HEK293 (cell line): ENCODE measurements at regions not wholly inside any gene's neighbourhood (a gene's known extent, or its start where the extent isn't known, plus 50 kb on each side); places are given as distances from the start of the nearest gene placed in this dataset.
"Not testable (repeated sequence)": the region's sequence is repeated elsewhere in the genome, so short reads cannot be mapped to it uniquely, and the experiment has no call there.

Experiments used
- CTCF ChIA-PET: fragments of 350-600 bp; formaldehyde crosslinking; extraction: SDS; loops from one replicate; lab custom pipeline; 2021; ENCODE audit warnings: antibody characterized with exemption; lab: Yijun Ruan, JAX
- POLR2A ChIA-PET: fragments of 300-600 bp; formaldehyde crosslinking; extraction: SDS; loops from one replicate; lab custom pipeline; 2020; ENCODE audit warnings: antibody characterized with exemption, inconsistent platforms; lab: Yijun Ruan, JAX
- H3K27ac ChIP-seq: fragments of 200-500 bp; sonication (Bioruptor generic); 2 replicates; pipeline ENCODE4 v1.5.1; 2014; ENCODE audit warnings: low read depth, low read length, control low read depth, inconsistent platforms; ENCODE audit errors: extremely low read depth
- H3K36me3 ChIP-seq, 2 experiments: fragments of 200-500 bp in 1 of 2; sonication (Bioruptor generic) in 1 of 2; 1 replicate in 1 of 2; 2 replicates in 1 of 2; pipeline ENCODE4 v1.5.1; 2014 to 2017; ENCODE audit warnings: inconsistent platforms in 2 of 2, low read length in 2 of 2; ENCODE audit not compliant: control insufficient read depth in 2 of 2, insufficient read depth in 1 of 2
- H3K4me1 ChIP-seq: fragments of 200-500 bp; sonication (Bioruptor generic); 2 replicates; pipeline ENCODE4 v1.5.1; 2014; ENCODE audit warnings: mild to moderate bottlenecking, low read length, inconsistent platforms; ENCODE audit not compliant: control insufficient read depth, insufficient read depth
- H3K4me3 ChIP-seq: 2 replicates; pipeline ENCODE4 v1.5.1; 2011; ENCODE audit warnings: low read depth, mild to moderate bottlenecking, control low read depth, low read length, moderate library complexity
- H3K9me3 ChIP-seq: fragments of 200-500 bp; sonication (Bioruptor generic); 2 replicates; pipeline ENCODE4 v1.5.1; 2014; ENCODE audit warnings: low read depth, low read length, inconsistent platforms; ENCODE audit not compliant: control insufficient read depth, insufficient read depth
- EGR2 ChIP-seq: fragments of 450-650 bp; formaldehyde crosslinking; IDR thresholded peaks from 2 replicates; pipeline ENCODE4 v1.5.1; 2016; ENCODE audit warnings: low read depth, missing biosample characterization, missing genetic modification characterization
- ELK4 ChIP-seq: IDR thresholded peaks from 2 replicates; pipeline ENCODE4 v1.6.1; 2011; ENCODE audit warnings: mild to moderate bottlenecking, low read depth, low read length, borderline replicate concordance
- KLF9 ChIP-seq: fragments of 450-650 bp; formaldehyde crosslinking; IDR thresholded peaks from 2 replicates; pipeline ENCODE4 v1.5.1; 2016; ENCODE audit warnings: missing biosample characterization, missing genetic modification characterization, low read depth
- OVOL3 ChIP-seq: fragments of 450-650 bp; formaldehyde crosslinking; IDR thresholded peaks from 2 replicates; pipeline ENCODE4 v1.5.1; 2016; ENCODE audit warnings: missing biosample characterization, missing genetic modification characterization
- RBAK ChIP-seq: fragments of 450-650 bp; formaldehyde crosslinking; IDR thresholded peaks from 2 replicates; pipeline ENCODE4 v1.5.1; 2016; ENCODE audit warnings: missing biosample characterization, missing genetic modification characterization
- SALL2 ChIP-seq: fragments of 450-650 bp; formaldehyde crosslinking; IDR thresholded peaks from 2 replicates; pipeline ENCODE4 v1.5.0; 2017; ENCODE audit warnings: missing biosample characterization, mild to moderate bottlenecking, missing genetic modification characterization, borderline replicate concordance
- TRIM28 ChIP-seq: IDR thresholded peaks from 2 replicates; pipeline ENCODE4 v1.6.1; 2011; ENCODE audit warnings: low read length, control low read depth, borderline replicate concordance
- YY1 ChIP-seq: fragments of 450-650 bp; formaldehyde crosslinking; IDR thresholded peaks from 2 replicates; pipeline ENCODE4 v1.5.1; 2018; ENCODE audit warnings: missing biosample characterization, missing genetic modification characterization
- YY2 ChIP-seq: fragments of 450-650 bp; formaldehyde crosslinking; IDR thresholded peaks from 2 replicates; pipeline ENCODE4 v1.5.1; 2016; ENCODE audit warnings: missing biosample characterization, missing genetic modification characterization
- ZBTB1 ChIP-seq: fragments of 450-650 bp; formaldehyde crosslinking; IDR thresholded peaks from 2 replicates; pipeline ENCODE4 v1.5.1; 2016; ENCODE audit warnings: missing biosample characterization, missing genetic modification characterization
- ZBTB48 ChIP-seq: fragments of 450-650 bp; formaldehyde crosslinking; IDR thresholded peaks from 2 replicates; pipeline ENCODE4 v1.5.1; 2016; ENCODE audit warnings: missing biosample characterization, missing genetic modification characterization
- ZFP69B ChIP-seq: fragments of 450-650 bp; formaldehyde crosslinking; IDR thresholded peaks from 2 replicates; pipeline ENCODE4 v1.5.1; 2016; ENCODE audit warnings: missing biosample characterization, missing genetic modification characterization
- ZNF121 ChIP-seq: fragments of 450-650 bp; formaldehyde crosslinking; IDR thresholded peaks from 2 replicates; pipeline ENCODE4 v1.5.1; 2016; ENCODE audit warnings: missing biosample characterization, missing genetic modification characterization
- ZNF157 ChIP-seq: fragments of 450-650 bp; formaldehyde crosslinking; IDR thresholded peaks from 2 replicates; pipeline ENCODE4 v1.5.1; 2016; ENCODE audit warnings: missing biosample characterization, missing genetic modification characterization
- ZNF184 ChIP-seq: fragments of 450-650 bp; IDR thresholded peaks from 2 replicates; pipeline ENCODE4 v1.5.1; 2018; ENCODE audit warnings: missing biosample characterization, mild to moderate bottlenecking, missing genetic modification characterization
- ZNF221 ChIP-seq: fragments of 450-650 bp; formaldehyde crosslinking; IDR thresholded peaks from 2 replicates; pipeline ENCODE4 v1.5.1; 2017; ENCODE audit warnings: missing biosample characterization, missing genetic modification characterization, borderline replicate concordance
- ZNF274 ChIP-seq, 2 experiments: fragments of 200-500 bp in 1 of 2; fragments of 450-650 bp in 1 of 2; sonication (Bioruptor generic) in 1 of 2; formaldehyde crosslinking in 1 of 2; IDR thresholded peaks; 2 replicates each; pipeline versions ENCODE4 v1.5.1 to v1.6.1; 2014 to 2016; ENCODE audit warnings: borderline replicate concordance in 1 of 2, inconsistent platforms in 1 of 2, low read length in 1 of 2, missing biosample characterization in 1 of 2, missing genetic modification characterization in 1 of 2
- ZNF404 ChIP-seq: fragments of 450-650 bp; formaldehyde crosslinking; IDR thresholded peaks from 2 replicates; pipeline ENCODE4 v1.5.1; 2017; ENCODE audit warnings: missing biosample characterization, missing genetic modification characterization
- ZNF433 ChIP-seq: fragments of 450-650 bp; formaldehyde crosslinking; IDR thresholded peaks from 2 replicates; pipeline ENCODE4 v1.5.1; 2016; ENCODE audit warnings: missing biosample characterization, missing genetic modification characterization, low read depth
- ZNF555 ChIP-seq: fragments of 450-650 bp; formaldehyde crosslinking; conservative IDR thresholded peaks from 2 replicates; pipeline ENCODE4 v1.5.1; 2017; ENCODE audit warnings: missing biosample characterization, mild to moderate bottlenecking, missing genetic modification characterization, inconsistent platforms
- ZNF558 ChIP-seq: fragments of 450-650 bp; formaldehyde crosslinking; IDR thresholded peaks from 2 replicates; pipeline ENCODE4 v1.5.1; 2016; ENCODE audit warnings: missing biosample characterization, missing genetic modification characterization
- ZNF585B ChIP-seq: fragments of 450-650 bp; formaldehyde crosslinking; IDR thresholded peaks from 2 replicates; pipeline ENCODE4 v1.5.1; 2016; ENCODE audit warnings: missing biosample characterization, missing genetic modification characterization
- ZNF830 ChIP-seq: fragments of 450-650 bp; IDR thresholded peaks from 2 replicates; pipeline ENCODE4 v1.5.0; 2018; ENCODE audit warnings: missing biosample characterization, missing genetic modification characterization, low read depth, mild to moderate bottlenecking, moderate library complexity
- ZNF837 ChIP-seq: fragments of 450-650 bp; formaldehyde crosslinking; IDR thresholded peaks from 2 replicates; pipeline ENCODE4 v1.5.1; 2016; ENCODE audit warnings: missing biosample characterization, missing genetic modification characterization
- TF ChIP-seq, protein P1 (sequence below): fragments of 450-650 bp; formaldehyde crosslinking; IDR thresholded peaks from 2 replicates; pipeline ENCODE4 v1.5.1; 2016; ENCODE audit warnings: missing biosample characterization, missing genetic modification characterization, low read depth
- TF ChIP-seq, protein P2 (sequence below): fragments of 450-650 bp; formaldehyde crosslinking; conservative IDR thresholded peaks from 2 replicates; pipeline ENCODE4 v1.5.1; 2016; ENCODE audit warnings: low read depth, missing biosample characterization, missing genetic modification characterization

- CTCF ChIA-PET: interaction anchor here (0.6 kb wide), 1 partner anchor 67 kb away, joined by 3 read pairs; no protein-coding TSS in a partner anchor
These were observed 80.3 kb downstream of the ANXA5 start for GRCh38 chr4:121616449-121616848.

GRCh38 chr4:121614101-121614500 is 82.7 kb downstream of the ANXA5 start:
- Histone ChIP-seq H3K4me3 (no peak overlapping the region), H3K4me1 (no peaks in the 10 kb centered on the region), H3K36me3 (no peaks in the 10 kb centered on the region), H3K9me3 (no peaks in the 10 kb centered on the region), H3K27ac (no peak overlapping the region)
- ChIA-PET CTCF (no interaction called here), POLR2A (no interaction called here)
- TF ChIP-seq YY1 (tag by site-specific recombination) (no peak), ZNF555 (tag by site-specific recombination) (no peak), TRIM28 (no peak), ZNF433 (tag by site-specific recombination) (no peak), ZNF404 (tag by site-specific recombination) (no peak), SALL2 (tag by site-specific recombination) (no peak), ZBTB48 (tag by site-specific recombination) (no peak), ZFP69B (tag by site-specific recombination) (no peak), ZNF558 (no peak), ZNF121 (tag by site-specific recombination) (no peak), KLF9 (no peak), YY2 (tag by site-specific recombination) (no peak), ELK4 (no peak), ZNF585B (no peak), ZNF184 (tag by site-specific recombination) (no peak), ZNF274 (IDR thresholded peaks at IDR 0.05; ENCODE audit: low read length) (no peak), ZNF274 (tag by site-specific recombination; IDR thresholded peaks at IDR 0.05; ENCODE audit: borderline replicate concordance) (no peak), ZBTB1 (no peak)
- TF ChIP-seq, protein P1, sequence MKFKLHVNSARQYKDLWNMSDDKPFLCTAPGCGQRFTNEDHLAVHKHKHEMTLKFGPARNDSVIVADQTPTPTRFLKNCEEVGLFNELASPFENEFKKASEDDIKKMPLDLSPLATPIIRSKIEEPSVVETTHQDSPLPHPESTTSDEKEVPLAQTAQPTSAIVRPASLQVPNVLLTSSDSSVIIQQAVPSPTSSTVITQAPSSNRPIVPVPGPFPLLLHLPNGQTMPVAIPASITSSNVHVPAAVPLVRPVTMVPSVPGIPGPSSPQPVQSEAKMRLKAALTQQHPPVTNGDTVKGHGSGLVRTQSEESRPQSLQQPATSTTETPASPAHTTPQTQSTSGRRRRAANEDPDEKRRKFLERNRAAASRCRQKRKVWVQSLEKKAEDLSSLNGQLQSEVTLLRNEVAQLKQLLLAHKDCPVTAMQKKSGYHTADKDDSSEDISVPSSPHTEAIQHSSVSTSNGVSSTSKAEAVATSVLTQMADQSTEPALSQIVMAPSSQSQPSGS: no peak

More at GRCh38 chr4:121616449-121616848, 80.3 kb downstream of the ANXA5 start:
- H3K27ac ChIP-seq, H3K4me1 ChIP-seq, H3K9me3 ChIP-seq, H3K4me3 ChIP-seq, POLR2A ChIA-PET, H3K36me3 ChIP-seq: not testable (repeated sequence)

GRCh38 chr4:121599049-121599448 is 97.7 kb downstream of the ANXA5 start:
- Histone ChIP-seq H3K4me3 (no peak overlapping the region), H3K27ac (no peak overlapping the region), H3K4me1 (no peaks in the 10 kb centered on the region), H3K36me3 (no peaks in the 10 kb centered on the region), H3K9me3 (no peaks in the 10 kb centered on the region)
- CTCF ChIA-PET: no interaction called here
- POLR2A ChIA-PET: no interaction called here
- TF ChIP-seq, protein P2, sequence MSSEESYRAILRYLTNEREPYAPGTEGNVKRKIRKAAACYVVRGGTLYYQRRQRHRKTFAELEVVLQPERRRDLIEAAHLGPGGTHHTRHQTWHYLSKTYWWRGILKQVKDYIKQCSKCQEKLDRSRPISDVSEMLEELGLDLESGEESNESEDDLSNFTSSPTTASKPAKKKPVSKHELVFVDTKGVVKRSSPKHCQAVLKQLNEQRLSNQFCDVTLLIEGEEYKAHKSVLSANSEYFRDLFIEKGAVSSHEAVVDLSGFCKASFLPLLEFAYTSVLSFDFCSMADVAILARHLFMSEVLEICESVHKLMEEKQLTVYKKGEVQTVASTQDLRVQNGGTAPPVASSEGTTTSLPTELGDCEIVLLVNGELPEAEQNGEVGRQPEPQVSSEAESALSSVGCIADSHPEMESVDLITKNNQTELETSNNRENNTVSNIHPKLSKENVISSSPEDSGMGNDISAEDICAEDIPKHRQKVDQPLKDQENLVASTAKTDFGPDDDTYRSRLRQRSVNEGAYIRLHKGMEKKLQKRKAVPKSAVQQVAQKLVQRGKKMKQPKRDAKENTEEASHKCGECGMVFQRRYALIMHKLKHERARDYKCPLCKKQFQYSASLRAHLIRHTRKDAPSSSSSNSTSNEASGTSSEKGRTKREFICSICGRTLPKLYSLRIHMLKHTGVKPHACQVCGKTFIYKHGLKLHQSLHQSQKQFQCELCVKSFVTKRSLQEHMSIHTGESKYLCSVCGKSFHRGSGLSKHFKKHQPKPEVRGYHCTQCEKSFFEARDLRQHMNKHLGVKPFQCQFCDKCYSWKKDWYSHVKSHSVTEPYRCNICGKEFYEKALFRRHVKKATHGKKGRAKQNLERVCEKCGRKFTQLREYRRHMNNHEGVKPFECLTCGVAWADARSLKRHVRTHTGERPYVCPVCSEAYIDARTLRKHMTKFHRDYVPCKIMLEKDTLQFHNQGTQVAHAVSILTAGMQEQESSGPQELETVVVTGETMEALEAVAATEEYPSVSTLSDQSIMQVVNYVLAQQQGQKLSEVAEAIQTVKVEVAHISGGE (tag by site-specific recombination): no peak
- no peak for TF ChIP-seq ZNF837 (tag by site-specific recombination)
- TF ChIP-seq RBAK: no peak
- no peak for TF ChIP-seq ZNF830 (tag by site-specific recombination)
- no peak for TF ChIP-seq ZNF157 (tag by site-specific recombination)
- no peak for TF ChIP-seq OVOL3
- no peak for TF ChIP-seq ZNF221 (tag by site-specific recombination)
- no peak for TF ChIP-seq EGR2 (tag by site-specific recombination)
